GM10248 (cell line): ENCODE measurements at regions not wholly inside any gene's neighbourhood (a gene's known extent, or its start where the extent isn't known, plus 50 kb on each side); places are given as distances from the start of the nearest gene placed in this dataset.
"Not testable (repeated sequence)": the region's sequence is repeated elsewhere in the genome, so short reads cannot be mapped to it uniquely, and the experiment has no call there.

Experiments
- CTCF ChIA-PET: fragments of 300-600 bp; sonication (Branson Sonifier 250); formaldehyde crosslinking; extraction: SDS; loops from one replicate; lab custom pipeline; 2021; ENCODE audit warnings: antibody characterized with exemption; lab: Yijun Ruan, JAX
- POLR2A ChIA-PET: fragments of 350-650 bp; sonication (Branson Sonifier 250); formaldehyde crosslinking; extraction: SDS; loops from one replicate; lab custom pipeline; 2020; ENCODE audit warnings: antibody characterized with exemption; lab: Yijun Ruan, JAX
- DNase-seq: peaks from one replicate; pipeline ENCODE4 v3.0.0; 2012; ENCODE audit errors: extremely low spot score
- CTCF ChIP-seq: IDR thresholded peaks from 2 replicates; pipeline ENCODE4 v1.5.1; 2012; ENCODE audit warnings: mild to moderate bottlenecking, low read depth; ENCODE audit errors: extremely low read depth, missing control alignments, control extremely low read depth

DNA sequence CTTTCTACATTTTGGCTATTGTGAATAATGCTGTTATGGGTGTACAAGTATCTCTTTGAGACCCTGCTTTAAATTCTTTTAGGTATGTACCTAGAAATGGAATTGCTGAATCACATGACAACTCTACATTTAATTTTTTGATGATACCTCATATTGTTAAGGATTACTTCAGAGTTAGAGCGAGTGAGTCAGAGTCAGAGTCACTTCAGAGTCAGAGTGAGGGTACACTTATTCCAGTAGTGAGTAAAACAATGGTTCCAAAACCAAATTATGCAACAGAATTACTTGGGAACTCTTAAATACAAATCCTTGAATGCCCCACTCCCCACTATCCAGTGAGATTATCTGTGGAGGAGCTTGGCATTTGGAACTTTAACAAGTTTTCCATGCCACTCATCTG is 50.3 kb upstream of the SNRK start:
- DNase-seq: no peak
- ChIA-PET POLR2A (no interaction called here), CTCF (no interaction called here)
- TF ChIP-seq CTCF: no peak

DNA sequence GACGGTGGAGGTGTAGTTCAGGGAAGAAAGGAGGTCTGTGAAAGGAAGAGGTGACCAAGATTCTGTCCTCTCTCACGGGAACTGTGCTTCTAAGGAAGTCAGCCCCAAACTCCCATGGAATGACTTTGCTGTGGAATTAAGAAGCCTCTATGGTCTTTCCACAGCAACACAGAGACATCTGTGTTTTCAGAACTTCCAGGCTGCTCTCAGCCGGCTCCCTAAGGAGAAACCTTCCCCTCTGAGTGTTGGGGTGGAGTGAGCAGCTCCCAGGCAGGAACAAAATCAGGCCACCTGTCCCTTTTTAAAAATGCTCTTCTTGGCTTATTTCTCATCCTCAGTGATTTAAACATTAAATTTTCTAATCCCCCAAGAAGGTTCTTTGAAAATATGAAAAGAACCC is 53.3 kb upstream of the SNRK start:
- DNase-seq: no peak
- POLR2A ChIA-PET: no interaction called here
- CTCF ChIA-PET: interaction anchor here (1.3 to 2.0 kb wide), 2 partner anchors 9 to 24 kb away, joined by 3 to 5 read pairs; no protein-coding TSS in a partner anchor
- no peak for TF ChIP-seq CTCF

DNA sequence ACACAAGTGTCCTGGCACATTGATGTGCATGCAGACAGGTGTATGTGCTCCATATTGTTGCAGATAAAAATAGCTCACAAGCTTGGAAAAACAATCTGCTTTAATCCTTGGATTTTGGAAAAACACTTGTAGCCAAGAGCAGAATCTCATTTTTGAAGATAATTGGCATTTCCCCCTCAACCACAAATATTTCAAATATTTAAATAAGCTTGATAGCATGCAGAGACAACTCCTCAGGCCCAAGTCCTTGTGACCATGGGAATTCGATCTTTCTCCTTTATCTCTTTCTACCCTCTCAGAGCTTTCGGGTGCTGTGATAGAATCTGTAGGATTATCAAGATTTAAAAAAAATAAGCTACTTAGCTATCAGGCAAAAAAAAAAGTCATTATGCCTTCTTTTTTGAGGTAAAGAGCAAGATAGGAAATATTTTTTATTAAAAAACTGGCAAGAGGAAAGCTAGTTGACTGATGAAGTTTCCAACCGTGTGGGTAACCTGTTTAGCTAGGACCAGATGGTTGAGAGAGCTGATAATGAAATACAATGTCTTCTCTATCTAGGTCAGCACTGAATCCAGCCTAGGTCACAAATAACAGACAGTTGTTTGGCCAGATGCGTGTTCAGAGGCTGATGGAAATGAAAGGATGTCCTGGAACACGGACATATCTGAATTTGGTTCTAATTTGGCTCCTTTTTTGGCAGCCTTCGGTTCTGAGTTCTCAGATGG is 54.9 kb upstream of the SNRK start:
- ChIA-PET POLR2A (no interaction called here), CTCF (interaction anchor here (0.9 to 1.7 kb wide), 5 partner anchors 9 to 146 kb away, joined by 3 to 7 read pairs (median 4); no protein-coding TSS in a partner anchor)
- no peak for TF ChIP-seq CTCF
- DNase-seq: no peak

GRCh38 chr3:43229865-43230264 is 56.5 kb upstream of the SNRK start:
- CTCF ChIA-PET: interaction anchor here (1.7 kb wide), 1 partner anchor 9 kb away, joined by 7 read pairs; no protein-coding TSS in a partner anchor
- DNase-seq, POLR2A ChIA-PET: not testable (repeated sequence)

- CTCF ChIA-PET, POLR2A ChIA-PET: not testable (repeated sequence)
These were observed 58.7 kb upstream of the SNRK start for GRCh38 chr3:43227685-43228084.

GRCh38 chr3:43224405-43225073 is 61.8 kb upstream of the SNRK start:
- CTCF ChIA-PET: interaction anchor here (1.0 kb wide), 1 partner anchor 145 kb away, joined by 3 read pairs; no protein-coding TSS in a partner anchor
- POLR2A ChIA-PET: no interaction called here
- no peak for DNase-seq
- no peak for TF ChIP-seq CTCF

More at GRCh38 chr3:43227685-43228084, 58.7 kb upstream of the SNRK start:
- DNase-seq: not testable (repeated sequence)

DNA sequence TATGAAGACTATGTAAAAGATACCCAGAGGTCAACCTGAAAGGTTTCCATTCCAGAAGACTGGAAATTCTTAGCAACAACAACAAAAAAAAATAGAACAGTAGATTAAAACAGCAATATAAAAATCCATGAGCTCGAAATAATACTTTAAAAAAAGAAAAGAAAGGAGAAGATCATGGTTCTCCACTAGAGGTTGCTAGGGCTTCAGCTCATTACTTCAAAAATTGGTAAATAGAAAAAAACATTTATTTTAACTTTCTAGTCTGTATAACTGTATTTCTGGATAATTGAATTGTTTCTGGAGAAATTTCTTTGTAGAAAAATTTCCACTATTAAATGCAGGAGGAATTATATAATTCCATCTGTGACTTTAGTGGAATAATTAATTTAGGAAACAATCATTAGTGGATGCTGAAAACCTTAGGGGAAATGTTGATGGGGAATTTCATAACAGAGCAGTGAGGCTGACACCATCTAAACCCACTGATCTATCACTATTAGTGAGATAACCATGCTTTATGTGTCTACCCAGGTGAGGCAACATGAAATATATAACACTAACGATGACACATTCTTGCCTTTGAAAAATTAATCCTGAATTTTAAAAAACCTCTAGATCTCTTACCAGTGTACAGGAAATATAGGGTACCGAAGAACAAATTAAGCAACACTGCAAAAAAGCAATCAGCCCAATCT is 62.5 kb upstream of the SNRK start:
- POLR2A ChIA-PET: no interaction called here

More for the DNA sequence above, 62.5 kb upstream of the SNRK start:
- CTCF ChIA-PET: interaction anchor here (0.8 to 1.1 kb wide), 5 partner anchors 10 to 164 kb away, joined by 3 to 4 read pairs (median 3); no protein-coding TSS in a partner anchor
- TF ChIP-seq CTCF: no peak
- DNase-seq: no peak
